VCaP (cell line): ENCODE measurements at regions not wholly inside any gene's neighbourhood (a gene's known extent, or its start where the extent isn't known, plus 50 kb on each side); places are given as distances from the start of the nearest gene placed in this dataset.

ENCODE experiments used
- H3K27ac ChIP-seq: fragments of 450-650 bp; 2 replicates; pipeline ENCODE4 v1.5.1; 2017
- TF ChIP-seq, protein P1 (sequence below): fragments of 450-650 bp; conservative IDR thresholded peaks from 2 replicates; pipeline ENCODE4 v1.5.1; 2017; ENCODE audit warnings: mild to moderate bottlenecking, moderate library complexity

GRCh38 chr7:42587806-42588205 is 324.1 kb downstream of the C7orf25 start:
- no peak overlapping the region for H3K27ac ChIP-seq
- TF ChIP-seq, protein P1, sequence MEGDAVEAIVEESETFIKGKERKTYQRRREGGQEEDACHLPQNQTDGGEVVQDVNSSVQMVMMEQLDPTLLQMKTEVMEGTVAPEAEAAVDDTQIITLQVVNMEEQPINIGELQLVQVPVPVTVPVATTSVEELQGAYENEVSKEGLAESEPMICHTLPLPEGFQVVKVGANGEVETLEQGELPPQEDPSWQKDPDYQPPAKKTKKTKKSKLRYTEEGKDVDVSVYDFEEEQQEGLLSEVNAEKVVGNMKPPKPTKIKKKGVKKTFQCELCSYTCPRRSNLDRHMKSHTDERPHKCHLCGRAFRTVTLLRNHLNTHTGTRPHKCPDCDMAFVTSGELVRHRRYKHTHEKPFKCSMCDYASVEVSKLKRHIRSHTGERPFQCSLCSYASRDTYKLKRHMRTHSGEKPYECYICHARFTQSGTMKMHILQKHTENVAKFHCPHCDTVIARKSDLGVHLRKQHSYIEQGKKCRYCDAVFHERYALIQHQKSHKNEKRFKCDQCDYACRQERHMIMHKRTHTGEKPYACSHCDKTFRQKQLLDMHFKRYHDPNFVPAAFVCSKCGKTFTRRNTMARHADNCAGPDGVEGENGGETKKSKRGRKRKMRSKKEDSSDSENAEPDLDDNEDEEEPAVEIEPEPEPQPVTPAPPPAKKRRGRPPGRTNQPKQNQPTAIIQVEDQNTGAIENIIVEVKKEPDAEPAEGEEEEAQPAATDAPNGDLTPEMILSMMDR = no peak

- TF ChIP-seq, protein P1 = no peak
- H3K27ac ChIP-seq = no peak overlapping the region
Observed at GRCh38 chr7:42580061-42580460, 331.8 kb downstream of the C7orf25 start.

GRCh38 chr7:42575171-42575570 is 336.7 kb downstream of the C7orf25 start:
- H3K27ac ChIP-seq = no peak overlapping the region
- TF ChIP-seq, protein P1 = no peak

- TF ChIP-seq, protein P1 = peak; percentile 71
- no peak overlapping the region for H3K27ac ChIP-seq
Observed at GRCh38 chr7:42574685-42575084, 337.2 kb downstream of the C7orf25 start.

DNA sequence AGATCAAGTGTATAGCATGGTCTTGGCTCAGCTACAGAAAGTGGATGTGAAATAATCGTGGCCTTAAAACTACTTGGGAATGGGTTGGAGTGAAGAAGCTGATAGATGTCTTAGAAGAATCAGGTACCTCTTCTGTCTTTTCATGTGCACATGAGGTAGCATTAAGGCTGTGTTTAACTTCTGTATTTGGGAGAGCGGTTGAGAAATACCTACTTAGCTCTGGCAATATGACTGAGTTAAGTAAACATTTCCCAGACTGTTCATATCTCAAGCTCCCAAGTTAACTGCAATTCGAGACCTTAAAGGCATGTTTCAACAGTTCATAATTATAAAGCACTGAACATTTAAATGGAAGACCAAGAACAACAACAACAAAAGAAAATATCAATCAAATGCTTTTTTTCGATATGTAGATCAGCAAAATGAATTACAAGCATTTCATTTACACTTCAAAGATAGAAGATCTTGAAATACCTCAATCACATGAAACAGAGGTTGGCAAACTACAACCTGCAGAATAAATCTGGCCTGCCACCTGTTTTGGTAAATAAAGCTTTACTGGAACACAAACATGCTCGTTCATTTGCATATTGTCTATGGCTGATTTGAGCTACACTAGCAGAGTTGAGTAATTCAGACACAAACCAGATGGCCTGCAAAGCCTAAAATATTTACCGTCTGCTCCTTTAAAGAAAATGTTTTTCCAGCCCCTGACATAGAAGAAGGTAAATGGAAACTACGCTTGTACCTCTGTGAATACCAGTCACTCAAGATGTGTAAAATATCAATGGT is 337.1 kb upstream of the GLI3 start:
- TF ChIP-seq, protein P1 = no peak
- no peak overlapping the region for H3K27ac ChIP-seq

DNA sequence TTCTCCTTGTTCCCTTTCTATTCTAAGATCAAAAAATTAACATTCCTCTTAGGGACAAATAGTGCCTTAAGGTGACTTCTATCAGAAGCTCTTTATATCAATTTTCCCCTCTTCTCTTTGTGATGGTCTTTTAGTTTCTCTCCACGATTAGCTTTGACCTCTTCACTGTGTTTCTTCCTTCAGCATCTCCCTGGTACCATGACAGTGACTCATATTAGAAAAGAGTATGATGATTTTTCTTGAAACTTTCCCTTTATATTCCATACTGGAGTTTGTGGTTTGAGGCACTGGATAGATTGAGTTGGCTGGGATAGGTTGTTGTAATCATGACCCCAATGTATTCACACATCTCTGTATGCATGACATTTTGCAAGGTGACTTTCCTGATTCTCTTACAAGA is 335.6 kb upstream of the GLI3 start:
- no peak overlapping the region for H3K27ac ChIP-seq
- TF ChIP-seq, protein P1 = no peak

DNA sequence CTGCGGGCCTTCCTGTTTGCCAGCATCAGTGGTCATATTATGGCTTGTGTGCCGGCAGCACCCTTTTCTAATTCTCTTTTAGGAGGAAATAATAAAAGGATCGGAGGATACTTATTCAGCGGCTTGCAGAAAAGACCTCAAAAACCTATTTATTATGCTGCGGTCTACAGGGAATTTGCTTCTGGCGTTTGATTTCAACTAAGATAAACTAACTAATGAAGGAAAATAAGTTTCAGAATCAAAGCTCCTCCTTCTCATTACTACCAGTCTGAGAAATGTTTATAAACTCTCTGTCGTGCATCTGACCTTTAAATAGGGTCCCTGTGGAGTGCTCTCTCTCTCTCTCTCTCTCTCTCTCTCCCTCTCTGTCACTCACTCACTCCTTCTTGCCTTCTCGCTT is 335.0 kb upstream of the GLI3 start:
- H3K27ac ChIP-seq = no peak overlapping the region
- TF ChIP-seq, protein P1 = no peak
